BE2C (cell line): ENCODE measurements at regions not wholly inside any gene's neighbourhood (a gene's known extent, or its start where the extent isn't known, plus 50 kb on each side); places are given as distances from the start of the nearest gene placed in this dataset.

Experiments
- DNase-seq: peaks from one replicate; pipeline ENCODE4 v3.0.0-alpha.2; 2020
- H3K27me3 ChIP-seq: fragments of 250-450 bp; sonication (Bioruptor Pico); 2 replicates; pipeline ENCODE4 v1.5.1; 2020; ENCODE audit warnings: mild to moderate bottlenecking
- H3K36me3 ChIP-seq: fragments of 250-450 bp; sonication (Bioruptor Pico); 2 replicates; pipeline ENCODE4 v1.5.1; 2020; ENCODE audit warnings: mild to moderate bottlenecking
- H3K4me1 ChIP-seq: fragments of 250-450 bp; sonication (Bioruptor Pico); 2 replicates; pipeline ENCODE4 v1.5.1; 2020
- H3K4me3 ChIP-seq: 2 replicates; pipeline ENCODE4 v1.5.1; 2011; ENCODE audit warnings: low read depth, low read length
- H3K9me3 ChIP-seq: fragments of 250-450 bp; sonication (Bioruptor Pico); 2 replicates; pipeline ENCODE4 v1.5.1; 2020
- CTCF ChIP-seq: IDR thresholded peaks from 2 replicates; pipeline ENCODE4 v1.5.1; 2012; ENCODE audit warnings: mild to moderate bottlenecking, low read depth, low read length

- TF ChIP-seq CTCF: no peak
- Histone ChIP-seq H3K4me1 (peaks cover 40% of the 10 kb centered on the region), H3K9me3 (no peaks in the 10 kb centered on the region), H3K4me3 (no peak overlapping the region; the same call in 1 of the 2 replicates), H3K36me3 (no peaks in the 10 kb centered on the region), H3K27me3 (no peaks in the 10 kb centered on the region)
- DNase-seq: no peak
These were observed 165.2 kb upstream of the ROPN1 start for GRCh38 chr3:124156866-124157712.

GRCh38 chr3:124157748-124158147 lies 165.8 kb upstream of the ROPN1 start:
- H3K4me1 ChIP-seq: peaks cover 40% of the 10 kb centered on the region
- H3K4me3 ChIP-seq: peak overlapping the region; percentile 8
- H3K27me3 ChIP-seq: no peaks in the 10 kb centered on the region
- no peaks in the 10 kb centered on the region; the same call in 1 of the 2 replicates for H3K36me3 ChIP-seq
- no peak for DNase-seq
- no peaks in the 10 kb centered on the region for H3K9me3 ChIP-seq
- no peak for TF ChIP-seq CTCF

- Histone ChIP-seq H3K4me3 (peak overlapping the region; percentile 8), H3K4me1 (peaks cover 40% of the 10 kb centered on the region), H3K9me3 (no peaks in the 10 kb centered on the region), H3K36me3 (peaks cover 2% of the 10 kb centered on the region; the same call in 1 of the 2 replicates), H3K27me3 (no peaks in the 10 kb centered on the region)
- TF ChIP-seq CTCF: no peak
- DNase-seq: peak; percentile 91
These were observed 166.4 kb upstream of the ROPN1 start for GRCh38 chr3:124158168-124158881.

GRCh38 chr3:124161448-124161847 lies 169.5 kb upstream of the ROPN1 start:
- no peak for TF ChIP-seq CTCF
- Histone ChIP-seq H3K4me3 (no peak overlapping the region), H3K9me3 (no peaks in the 10 kb centered on the region), H3K27me3 (no peaks in the 10 kb centered on the region), H3K4me1 (peaks cover 49% of the 10 kb centered on the region), H3K36me3 (peaks cover 4% of the 10 kb centered on the region; the same call in 1 of the 2 replicates)
- DNase-seq: no peak

GRCh38 chr3:124163689-124164088 lies 171.8 kb upstream of the ROPN1 start:
- no peak for TF ChIP-seq CTCF
- H3K36me3 ChIP-seq: peaks cover 4% of the 10 kb centered on the region; the same call in 1 of the 2 replicates
- no peaks in the 10 kb centered on the region for H3K9me3 ChIP-seq
- DNase-seq: no peak
- peaks cover 41% of the 10 kb centered on the region for H3K4me1 ChIP-seq
- no peaks in the 10 kb centered on the region for H3K27me3 ChIP-seq
- no peak overlapping the region for H3K4me3 ChIP-seq

- peaks cover 49% of the 10 kb centered on the region for H3K4me1 ChIP-seq
- no peak for TF ChIP-seq CTCF
- no peak overlapping the region for H3K4me3 ChIP-seq
- peaks cover 8% of the 10 kb centered on the region for H3K36me3 ChIP-seq
- DNase-seq: no peak
- no peaks in the 10 kb centered on the region for H3K27me3 ChIP-seq
- H3K9me3 ChIP-seq: no peaks in the 10 kb centered on the region
These were observed 176.3 kb upstream of the ROPN1 start for GRCh38 chr3:124168271-124168670.
